DOHH2 (cell line): ENCODE measurements at regions not wholly inside any gene's neighbourhood (a gene's known extent, or its start where the extent isn't known, plus 50 kb on each side); places are given as distances from the start of the nearest gene placed in this dataset.

Experiments used
- CTCF ChIP-seq: fragments of 200-600 bp; sonication (generic); IDR thresholded peaks from one replicate; pipeline ENCODE4 v1.5.1; 2014; ENCODE audit warnings: antibody characterized with exemption, mild to moderate bottlenecking, low read depth, low read length; ENCODE audit not compliant: poor library complexity, severe bottlenecking
- EZH2phosphoT487 ChIP-seq: fragments of 200-600 bp; sonication (generic); IDR thresholded peaks from 2 replicates; pipeline ENCODE4 v1.6.1; 2017; ENCODE audit warnings: borderline replicate concordance, mild to moderate bottlenecking, antibody characterized with exemption, low read length, moderate library complexity, mixed read lengths

- TF ChIP-seq CTCF: no peak
- no peak for TF ChIP-seq EZH2phosphoT487
These were observed 471.8 kb downstream of the LIG4 start for GRCh38 chr13:107743526-107743925.
